HT-29 (cell line): ENCODE measurements at regions not wholly inside any gene's neighbourhood (a gene's known extent, or its start where the extent isn't known, plus 50 kb on each side); places are given as distances from the start of the nearest gene placed in this dataset.
"Not testable (repeated sequence)": the region's sequence is repeated elsewhere in the genome, so short reads cannot be mapped to it uniquely, and the experiment has no call there.

ENCODE experiments used
- DNase-seq: peaks from one replicate; pipeline ENCODE4 v3.0.0-alpha.2; 2015; ENCODE audit warnings: low spot score

GRCh38 chr3:104126463-104126862 lies 1240.2 kb upstream of the ALCAM start:
- DNase-seq, result no peak

GRCh38 chr3:104126864-104127553 lies 1239.7 kb upstream of the ALCAM start:
- no peak for DNase-seq

DNA sequence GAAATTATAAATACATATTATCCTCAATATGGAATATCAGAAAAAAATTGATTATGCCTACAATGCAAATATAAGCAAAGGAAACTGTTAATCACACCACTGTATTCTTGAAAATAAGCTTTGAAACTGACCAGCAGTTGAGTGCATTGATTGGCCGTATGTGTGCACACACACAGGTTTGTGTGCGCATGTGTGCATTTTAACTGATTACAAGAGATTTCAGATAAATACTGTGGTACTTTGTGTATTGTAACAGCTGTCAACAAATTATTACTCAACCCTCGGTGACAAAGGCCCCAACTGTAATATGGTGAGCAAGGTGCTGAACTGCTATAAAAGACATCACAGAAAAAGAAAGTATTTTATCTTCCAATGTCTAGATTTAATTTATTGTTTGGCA lies 1238.9 kb upstream of the ALCAM start:
- no peak for DNase-seq

- no peak for DNase-seq
These were observed 1233.9 kb upstream of the ALCAM start for GRCh38 chr3:104132566-104133403.

DNA sequence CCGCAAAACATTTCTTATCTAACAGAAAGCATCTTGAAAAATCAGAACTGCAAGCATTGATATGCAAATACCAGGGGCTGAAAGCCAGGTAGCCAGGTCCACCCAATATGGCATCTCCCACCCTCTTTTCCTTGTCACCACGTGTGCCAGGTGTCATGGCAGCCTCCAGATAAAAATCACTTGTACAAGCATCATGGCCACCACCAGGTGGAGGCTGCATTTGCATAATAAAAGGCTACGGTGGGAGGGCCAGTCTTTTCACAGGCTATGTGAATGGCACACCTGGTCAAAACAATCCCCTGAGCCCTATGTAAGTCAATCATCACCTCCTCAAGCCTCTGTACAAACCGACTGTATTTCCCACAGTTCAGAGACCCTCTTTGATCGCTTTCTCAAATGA lies 1233.1 kb upstream of the ALCAM start:
- no peak for DNase-seq

DNA sequence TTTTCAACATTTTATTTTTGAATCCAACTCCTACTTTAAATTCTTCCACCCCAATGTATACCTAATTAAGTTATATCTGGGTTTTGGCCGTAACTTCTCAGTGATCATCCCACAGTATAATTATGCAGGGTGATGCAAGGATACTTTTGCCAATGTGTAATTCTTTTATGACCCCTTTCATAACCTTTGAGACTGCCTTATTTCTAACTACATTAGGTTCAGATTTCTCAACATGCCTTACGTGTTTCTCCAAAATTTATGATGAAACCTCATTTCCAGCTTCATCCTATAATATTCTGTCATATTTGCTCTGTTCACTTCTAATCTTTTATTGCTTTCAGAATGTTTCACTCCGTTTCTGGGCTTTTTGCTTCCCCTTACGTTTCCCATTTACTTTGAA lies 1229.6 kb upstream of the ALCAM start:
- no peak for DNase-seq

DNA sequence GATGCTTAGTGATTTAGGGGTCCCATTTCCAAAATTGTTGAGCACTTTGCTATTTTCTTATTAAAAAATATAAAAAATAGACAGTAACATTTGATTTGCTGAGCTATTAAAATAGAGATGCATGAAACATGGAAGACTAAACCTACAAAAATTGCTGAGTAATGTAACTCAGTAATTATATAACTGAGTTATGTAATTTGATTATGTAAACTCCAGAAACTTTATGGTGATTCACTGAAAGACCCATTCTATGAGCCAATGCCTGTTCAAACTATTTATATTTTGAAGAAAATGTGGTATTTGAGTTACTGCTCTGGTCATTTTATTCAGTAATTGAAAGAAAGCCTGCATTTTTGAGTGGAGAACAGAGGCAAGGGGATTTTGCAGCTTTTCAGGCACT lies 1221.5 kb upstream of the ALCAM start:
- no peak for DNase-seq

- DNase-seq, result no peak
These were observed 1217.6 kb upstream of the ALCAM start for GRCh38 chr3:104149154-104149553.

DNA sequence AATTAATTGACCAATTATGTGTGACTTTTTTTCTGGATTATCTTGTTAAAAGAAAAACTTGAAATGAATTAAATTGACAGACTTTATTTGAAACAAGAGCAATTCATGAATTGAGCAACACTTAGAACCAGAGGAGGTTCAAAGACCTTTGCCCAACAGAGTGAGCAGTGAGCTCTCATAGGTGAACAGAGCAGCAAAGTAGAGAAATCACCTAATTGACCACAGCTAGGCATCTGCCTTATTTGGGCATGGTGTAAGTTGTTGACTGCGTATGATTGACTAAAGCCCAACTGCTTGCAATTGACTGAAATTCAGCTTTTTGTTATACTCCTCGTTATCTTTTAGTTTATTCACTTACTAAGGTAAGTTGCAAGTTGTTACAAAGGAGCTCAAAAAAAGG lies 1216.0 kb upstream of the ALCAM start:
- no peak for DNase-seq

GRCh38 chr3:104154896-104155295 lies 1211.8 kb upstream of the ALCAM start:
- no peak for DNase-seq

GRCh38 chr3:104165866-104166265 lies 1200.8 kb upstream of the ALCAM start:
- no peak for DNase-seq

GRCh38 chr3:104168386-104168785 lies 1198.3 kb upstream of the ALCAM start:
- DNase-seq, result no peak

- DNase-seq, result no peak
These were observed 1191.0 kb upstream of the ALCAM start for GRCh38 chr3:104175696-104176095.

DNA sequence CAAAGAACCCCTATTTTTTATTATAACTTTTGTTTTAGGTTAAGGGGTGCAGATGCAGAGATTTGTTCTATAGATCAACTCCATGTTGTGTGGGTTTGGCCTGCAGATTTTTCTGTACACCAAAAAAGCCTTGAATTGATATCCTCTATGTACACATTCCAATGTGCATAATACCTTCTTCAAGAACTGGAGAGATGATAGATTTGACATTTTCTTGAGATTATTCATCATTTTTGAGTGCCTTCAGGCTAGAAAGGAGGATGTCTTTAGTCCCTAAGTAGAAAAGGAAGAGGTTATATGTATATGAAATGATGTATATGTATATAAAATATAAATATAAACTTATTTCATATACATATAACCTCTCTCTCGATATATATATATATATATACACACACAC lies 1190.0 kb upstream of the ALCAM start:
- no peak for DNase-seq

DNA sequence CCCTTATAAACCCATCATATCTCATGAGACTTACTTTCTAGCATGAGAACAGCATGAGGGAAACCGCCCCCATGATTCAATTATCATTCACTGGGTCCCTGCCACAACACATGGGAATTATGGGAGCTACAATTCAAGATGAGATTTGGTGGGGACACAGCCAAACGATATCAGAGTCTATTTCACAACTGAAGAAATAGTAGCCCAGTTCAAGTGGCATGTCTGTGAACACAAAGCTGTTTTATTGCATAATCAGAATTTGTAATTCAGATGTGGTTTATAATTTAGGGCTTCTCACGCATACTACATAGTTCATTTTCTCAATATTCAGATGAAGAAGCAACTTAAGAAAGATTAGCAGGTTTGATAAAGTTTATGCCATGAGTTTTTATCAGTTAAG lies 1188.0 kb upstream of the ALCAM start:
- no peak for DNase-seq

GRCh38 chr3:104180906-104181305 lies 1185.8 kb upstream of the ALCAM start:
- DNase-seq, result no peak

- DNase-seq, result no peak
These were observed 1176.0 kb upstream of the ALCAM start for GRCh38 chr3:104190681-104191080.

GRCh38 chr3:104198131-104198530 lies 1168.6 kb upstream of the ALCAM start:
- DNase-seq, result no peak

- DNase-seq, result peak; percentile 47
These were observed 1159.8 kb upstream of the ALCAM start for GRCh38 chr3:104206925-104207324.

DNA sequence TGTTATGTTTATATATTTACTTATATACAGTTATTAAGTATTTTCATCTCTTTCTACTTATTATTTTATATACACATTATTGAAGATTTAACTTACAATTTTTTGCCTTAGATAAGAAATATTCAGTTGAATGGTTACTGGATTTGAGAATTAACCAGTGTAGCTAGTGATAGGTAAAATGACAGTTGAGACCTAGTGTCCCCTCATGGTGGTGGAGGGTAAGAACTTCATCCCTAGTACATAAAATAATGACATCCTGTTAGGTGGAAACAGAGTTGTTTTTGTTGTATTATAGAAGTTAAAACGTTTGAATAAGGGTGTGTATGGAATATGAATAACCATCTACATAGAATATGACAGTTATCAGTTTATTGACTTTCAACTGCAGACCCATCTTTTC lies 1152.4 kb upstream of the ALCAM start:
- no peak for DNase-seq

DNA sequence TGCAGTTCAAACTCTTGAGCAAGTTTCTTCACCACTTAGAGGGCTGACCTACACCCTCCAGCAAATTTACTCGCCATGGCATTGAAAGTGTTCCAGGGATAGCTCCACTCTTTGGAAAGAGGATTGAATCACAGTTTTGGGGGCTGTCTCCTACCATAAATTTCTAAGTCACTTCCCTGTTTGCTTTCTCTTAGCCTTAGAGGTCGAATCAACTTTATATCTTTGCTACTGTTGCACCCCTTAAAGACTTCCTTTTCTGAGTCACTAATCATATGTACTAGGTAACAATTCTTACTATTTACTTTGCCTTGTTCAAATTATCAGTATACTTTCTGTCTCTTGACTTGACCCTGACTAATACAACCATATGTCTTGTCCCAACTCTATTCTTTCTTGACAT lies 1151.8 kb upstream of the ALCAM start:
- no peak for DNase-seq

DNA sequence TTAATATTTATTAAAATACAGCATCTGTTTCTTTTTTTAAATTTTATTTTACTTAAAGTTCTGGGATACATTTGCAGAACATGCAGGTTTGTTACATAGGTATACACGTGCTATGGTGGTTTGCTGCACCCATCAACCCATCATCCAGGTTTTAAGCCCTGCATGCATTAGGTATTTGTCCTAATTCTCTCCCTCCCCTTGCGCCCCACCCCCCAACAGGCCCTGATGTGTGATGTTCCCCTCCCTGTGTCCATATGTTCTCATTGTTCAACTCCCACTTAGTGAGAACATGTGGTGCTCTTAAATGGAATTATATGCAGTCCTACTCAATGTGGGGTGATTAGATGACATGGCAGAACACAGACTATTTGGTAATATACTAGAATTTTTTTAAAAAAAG lies 1147.7 kb upstream of the ALCAM start:
- not testable (repeated sequence) for DNase-seq
